OCI-LY3 (cell line): ENCODE measurements at regions not wholly inside any gene's neighbourhood (a gene's known extent, or its start where the extent isn't known, plus 50 kb on each side); places are given as distances from the start of the nearest gene placed in this dataset.

Experiments used
- H2AFZ ChIP-seq: fragments of 200-600, 300-600 bp; shearing (Covaris generic); 2 replicates; pipeline ENCODE4 v1.6.0; 2014; ENCODE audit warnings: antibody characterized with exemption, low read depth, low read length
- H3K27ac ChIP-seq: fragments of 200-600, 300-600 bp; sonication (generic); 2 replicates; pipeline ENCODE4 v1.5.1; 2014; ENCODE audit warnings: mild to moderate bottlenecking, low read length, moderate library complexity, mixed read lengths
- H3K27me3 ChIP-seq: fragments of 200-600, 300-600 bp; sonication (generic); 2 replicates; pipeline ENCODE4 v1.6.1; 2014; ENCODE audit warnings: low read depth, low read length, mixed read lengths
- H3K36me3 ChIP-seq: fragments of 200-600, 300-600 bp; sonication (generic); replicated peaks from 2 replicates; pipeline ENCODE3; 2014; ENCODE audit warnings: low read depth, low read length, mixed read lengths
- H3K4me1 ChIP-seq: fragments of 300-600, 200-600 bp; sonication (generic); 2 replicates; pipeline ENCODE4 v1.6.1; 2014; ENCODE audit warnings: low read length, mixed read lengths
- H3K4me2 ChIP-seq: fragments of 200-600, 300-600 bp; sonication (generic); 2 replicates; pipeline ENCODE4 v1.6.1; 2014; ENCODE audit warnings: low read length, mixed read lengths
- H3K4me3 ChIP-seq: fragments of 300-600, 200-600 bp; sonication (generic); 2 replicates; pipeline ENCODE4 v1.5.1; 2014; ENCODE audit warnings: antibody characterized with exemption, mild to moderate bottlenecking, low read length, moderate library complexity
- H3K79me2 ChIP-seq: fragments of 300-600, 200-600 bp; shearing (Covaris generic); 2 replicates; pipeline ENCODE4 v1.6.1; 2014; ENCODE audit warnings: mild to moderate bottlenecking, low read length, mixed read lengths
- H3K9ac ChIP-seq: fragments of 300-600, 200-600 bp; shearing (Covaris generic); 2 replicates; pipeline ENCODE4 v1.6.0; 2014; ENCODE audit warnings: mild to moderate bottlenecking, low read length, moderate library complexity
- H3K9me3 ChIP-seq: fragments of 200-600, 300-600 bp; shearing (Covaris generic); 2 replicates; pipeline ENCODE4 v1.6.1; 2014; ENCODE audit warnings: low read length, mixed read lengths; ENCODE audit not compliant: insufficient read depth
- H4K20me1 ChIP-seq: fragments of 200-600, 300-600 bp; sonication (generic); 2 replicates; pipeline ENCODE4 v1.6.1; 2016; ENCODE audit warnings: low read length, mixed read lengths; ENCODE audit not compliant: insufficient read depth
- CTCF ChIP-seq: fragments of 200-600, 300-600 bp; sonication (generic); IDR thresholded peaks from 2 replicates; pipeline ENCODE4 v1.5.1; 2014; ENCODE audit warnings: antibody characterized with exemption, low read length, low read depth
- EZH2phosphoT487 ChIP-seq: fragments of 200-600 bp; shearing (Covaris generic); IDR thresholded peaks from 2 replicates; pipeline ENCODE4 v1.6.1; 2018; ENCODE audit warnings: antibody characterized with exemption, mixed run types, low read depth

- H2AFZ ChIP-seq, result no peak overlapping the region
- H3K4me1 ChIP-seq, result no peaks in the 10 kb centered on the region
- H3K36me3 ChIP-seq, result no peaks in the 10 kb centered on the region
- no peaks in the 10 kb centered on the region for H4K20me1 ChIP-seq
- H3K9me3 ChIP-seq, result no peaks in the 10 kb centered on the region
- TF ChIP-seq EZH2phosphoT487, result no peak
- TF ChIP-seq CTCF, result no peak
- H3K9ac ChIP-seq, result no peak overlapping the region
- no peak overlapping the region for H3K27ac ChIP-seq
- H3K27me3 ChIP-seq, result no peaks in the 10 kb centered on the region
- H3K4me3 ChIP-seq, result no peak overlapping the region
- H3K79me2 ChIP-seq, result no peaks in the 10 kb centered on the region
- H3K4me2 ChIP-seq, result no peak overlapping the region
These were observed 557.4 kb downstream of the SOX11 start for GRCh38 chr2:6249557-6249956.

GRCh38 chr2:6254441-6254840 is 562.3 kb downstream of the SOX11 start:
- H3K4me2 ChIP-seq, result no peak overlapping the region

GRCh38 chr2:6264198-6264597 is 572.0 kb downstream of the SOX11 start:
- Histone ChIP-seq H3K4me3 (no peak overlapping the region), H4K20me1 (no peaks in the 10 kb centered on the region), H3K4me1 (no peaks in the 10 kb centered on the region), H3K36me3 (no peaks in the 10 kb centered on the region), H2AFZ (no peak overlapping the region), H3K4me2 (no peak overlapping the region), H3K9ac (no peak overlapping the region), H3K27me3 (no peaks in the 10 kb centered on the region), H3K9me3 (no peaks in the 10 kb centered on the region), H3K27ac (no peak overlapping the region), H3K79me2 (no peaks in the 10 kb centered on the region)
- no peak for TF ChIP-seq EZH2phosphoT487
- no peak for TF ChIP-seq CTCF

More at GRCh38 chr2:6254441-6254840, 562.3 kb downstream of the SOX11 start:
- no peaks in the 10 kb centered on the region for H3K9me3 ChIP-seq
- no peaks in the 10 kb centered on the region for H3K4me1 ChIP-seq
- H2AFZ ChIP-seq, result no peak overlapping the region
- no peak overlapping the region for H3K27ac ChIP-seq
- H3K4me3 ChIP-seq, result no peak overlapping the region
- no peaks in the 10 kb centered on the region for H4K20me1 ChIP-seq
- H3K36me3 ChIP-seq, result no peaks in the 10 kb centered on the region
- H3K79me2 ChIP-seq, result no peaks in the 10 kb centered on the region
- H3K27me3 ChIP-seq, result no peaks in the 10 kb centered on the region
- TF ChIP-seq EZH2phosphoT487 (no peak), CTCF (no peak)
- no peak overlapping the region for H3K9ac ChIP-seq

GRCh38 chr2:6281524-6281923 is 584.2 kb downstream of the CMPK2 start:
- no peaks in the 10 kb centered on the region for H3K36me3 ChIP-seq
- no peaks in the 10 kb centered on the region for H3K4me1 ChIP-seq
- H3K27ac ChIP-seq, result no peak overlapping the region
- H3K9me3 ChIP-seq, result no peaks in the 10 kb centered on the region
- no peak overlapping the region for H3K4me2 ChIP-seq
- H3K4me3 ChIP-seq, result no peak overlapping the region
- no peak overlapping the region for H2AFZ ChIP-seq
- no peaks in the 10 kb centered on the region for H3K79me2 ChIP-seq
- no peak overlapping the region for H3K9ac ChIP-seq
- H3K27me3 ChIP-seq, result no peaks in the 10 kb centered on the region
- no peaks in the 10 kb centered on the region for H4K20me1 ChIP-seq
- TF ChIP-seq EZH2phosphoT487 (no peak), CTCF (no peak)
